ENCODE measurements at regions not wholly inside any gene's neighbourhood (a gene's known extent, or its start where the extent isn't known, plus 50 kb on each side); places are given as distances from the start of the nearest gene placed in this dataset.

GRCh38 chr21:28235169-28235895 lies 757.3 kb downstream of the LTN1 start:
- TF ChIP-seq CTCF (IDR thresholded peaks at IDR 0.05) (no peak), POLR2A (IDR thresholded peaks at IDR 0.05) (no peak)
- H3K27ac ChIP-seq: no peak overlapping the region
- DNase-seq: no peak

GRCh38 chr21:28234326-28234725 lies 758.4 kb downstream of the LTN1 start:
- Histone ChIP-seq H3K9me3 (no peaks in the 10 kb centered on the region), H3K36me3 (no peaks in the 10 kb centered on the region), H3K4me1 (peaks cover 0 to 4% (median 2%) of the 10 kb centered on the region in 4 donors), H3K27ac (no peak overlapping the region), H3K27me3 (no peaks in the 10 kb centered on the region), H3K4me3 (no peak overlapping the region)
- TF ChIP-seq POLR2A (IDR thresholded peaks at IDR 0.05) (no peak), CTCF (IDR thresholded peaks at IDR 0.05) (no peak)
- peak in 1 of 3 donors; percentile 27 for DNase-seq

More at GRCh38 chr21:28235169-28235895, 757.3 kb downstream of the LTN1 start:
- Histone ChIP-seq H3K4me3 (no peak overlapping the region), H3K27me3 (no peaks in the 10 kb centered on the region), H3K36me3 (no peaks in the 10 kb centered on the region), H3K9me3 (no peaks in the 10 kb centered on the region), H3K4me1 (peaks cover 0 to 4% (median 2%) of the 10 kb centered on the region in 4 donors)

- no peak overlapping the region for H3K4me3 ChIP-seq
- H3K27me3 ChIP-seq: no peaks in the 10 kb centered on the region
- H3K9me3 ChIP-seq: no peaks in the 10 kb centered on the region
- no peak for TF ChIP-seq POLR2A (IDR thresholded peaks at IDR 0.05)
- no peak for TF ChIP-seq CTCF (IDR thresholded peaks at IDR 0.05)
- no peaks in the 10 kb centered on the region for H3K36me3 ChIP-seq
- no peak overlapping the region for H3K27ac ChIP-seq
- no peak for DNase-seq
- H3K4me1 ChIP-seq: peaks cover 0 to 1% (median 0%) of the 10 kb centered on the region in 4 donors
These were observed 759.0 kb downstream of the LTN1 start for GRCh38 chr21:28233536-28234220.

GRCh38 chr21:28230559-28230958 lies 762.1 kb downstream of the LTN1 start:
- H3K36me3 ChIP-seq: no peaks in the 10 kb centered on the region
- TF ChIP-seq POLR2A (IDR thresholded peaks at IDR 0.05) (no peak), CTCF (IDR thresholded peaks at IDR 0.05) (no peak)
- no peak overlapping the region for H3K4me3 ChIP-seq
- no peak overlapping the region for H3K27ac ChIP-seq
- H3K4me1 ChIP-seq: no peaks in the 10 kb centered on the region
- no peaks in the 10 kb centered on the region for H3K27me3 ChIP-seq
- DNase-seq: no peak
- H3K9me3 ChIP-seq: no peaks in the 10 kb centered on the region

GRCh38 chr21:28229814-28230213 lies 762.9 kb downstream of the LTN1 start:
- TF ChIP-seq POLR2A (IDR thresholded peaks at IDR 0.05) (no peak), CTCF (IDR thresholded peaks at IDR 0.05) (no peak)
- Histone ChIP-seq H3K27ac (no peak overlapping the region), H3K4me3 (no peak overlapping the region), H3K4me1 (no peaks in the 10 kb centered on the region), H3K9me3 (no peaks in the 10 kb centered on the region), H3K36me3 (no peaks in the 10 kb centered on the region), H3K27me3 (no peaks in the 10 kb centered on the region)
- no peak for DNase-seq
